ENCODE measurements at regions not wholly inside any gene's neighbourhood (a gene's known extent, or its start where the extent isn't known, plus 50 kb on each side); places are given as distances from the start of the nearest gene placed in this dataset.

- H2AFZ ChIP-seq (ENCODE audit: control insufficient read depth, low read depth, low read length), result no peak overlapping the region
- H3K9ac ChIP-seq (ENCODE audit: control insufficient read depth, insufficient read depth, low read length), result no peak overlapping the region
- ChIA-PET CTCF (interaction anchor here (1.0 kb wide), 1 partner anchor 45 kb away, joined by 4 read pairs; no protein-coding TSS in a partner anchor), POLR2A (no interaction called here), RAD21 (ENCODE audit: unreplicated experiment) (no interaction called here), SMC1A (ENCODE audit: uncharacterized antibody, unreplicated experiment) (no interaction called here)
- no peaks in the 10 kb centered on the region for H4K20me1 ChIP-seq (ENCODE audit: control insufficient read depth, insufficient read depth)
- H3K79me2 ChIP-seq (ENCODE audit: control insufficient read depth, insufficient read depth, low read length), result no peaks in the 10 kb centered on the region
- FAIRE-seq (no peak), ATAC-seq (no peak), DNase-seq (ENCODE audit: low read depth, low spot score) (no peak)
- no peaks in the 10 kb centered on the region for H3K27me3 ChIP-seq (replicated peaks in 1 of 2; ENCODE audit: control insufficient read depth in 2 of 2, insufficient read depth in 2 of 2, low read length in 1 of 2)
- 52% methylated on average over 5 of the region's 5 CpGs for WGBS (ENCODE audit: insufficient coverage, insufficient replicate concordance, low lambda C conversion rate, missing lambda C conversion rate)
- TF ChIP-seq MTA3 (IDR thresholded peaks at IDR 0.05; ENCODE audit: borderline replicate concordance, low read length) (no peak), SUZ12 (IDR thresholded peaks at IDR 0.05; ENCODE audit: unreplicated experiment) (no peak), ZBTB4 (CRISPR knock-in tag; IDR thresholded peaks at IDR 0.05) (no peak), SREBF2 (IDR thresholded peaks at IDR 0.05; ENCODE audit: low read length) (no peak), PAX5 (IDR thresholded peaks at IDR 0.05; ENCODE audit: borderline replicate concordance, low read depth, low read length) (no peak), MAX (IDR thresholded peaks at IDR 0.05; ENCODE audit: low read depth, low read length) (no peak), ZBTB33 (IDR thresholded peaks at IDR 0.05) (no peak), KDM1A (IDR thresholded peaks at IDR 0.05; ENCODE audit: borderline replicate concordance) (no peak)
- H3K4me2 ChIP-seq (ENCODE audit: control insufficient read depth, insufficient read depth), result no peak overlapping the region
- no peaks in the 10 kb centered on the region for H3K9me3 ChIP-seq (replicated peaks; ENCODE audit: control insufficient read depth, insufficient read depth, low read length)
- H3K27ac ChIP-seq (ENCODE audit: control insufficient read depth, insufficient read depth), result no peak overlapping the region
- intact Hi-C loops (cut with micrococcal nuclease; ENCODE audit: unreplicated experiment), result no loop called here
- no TSS peak for BruUV-seq (replicated peaks)
- no peaks in the 10 kb centered on the region for H3K4me1 ChIP-seq (ENCODE audit: control insufficient read depth, insufficient read depth, low read length)
- no peaks in the 10 kb centered on the region for H3K36me3 ChIP-seq (ENCODE audit: control insufficient read depth in 2 of 2, insufficient read depth in 2 of 2, low read length in 1 of 2)
- in situ Hi-C loops (cut with MboI), result no loop called here
- no peak overlapping the region for H3K4me3 ChIP-seq
These were observed 924.2 kb downstream of the UQCRFS1 start for GRCh38 chr19:28288572-28289264.
